Left kidney (tissue), 1 donor: ENCODE measurements at regions not wholly inside any gene's neighbourhood (a gene's known extent, or its start where the extent isn't known, plus 50 kb on each side); places are given as distances from the start of the nearest gene placed in this dataset.
"Not testable (repeated sequence)": the region's sequence is repeated elsewhere in the genome, so short reads cannot be mapped to it uniquely, and the experiment has no call there.

ENCODE experiments used
- DNase-seq: peaks from one replicate; pipeline ENCODE4 v3.0.0-alpha.2; 2013

DNA sequence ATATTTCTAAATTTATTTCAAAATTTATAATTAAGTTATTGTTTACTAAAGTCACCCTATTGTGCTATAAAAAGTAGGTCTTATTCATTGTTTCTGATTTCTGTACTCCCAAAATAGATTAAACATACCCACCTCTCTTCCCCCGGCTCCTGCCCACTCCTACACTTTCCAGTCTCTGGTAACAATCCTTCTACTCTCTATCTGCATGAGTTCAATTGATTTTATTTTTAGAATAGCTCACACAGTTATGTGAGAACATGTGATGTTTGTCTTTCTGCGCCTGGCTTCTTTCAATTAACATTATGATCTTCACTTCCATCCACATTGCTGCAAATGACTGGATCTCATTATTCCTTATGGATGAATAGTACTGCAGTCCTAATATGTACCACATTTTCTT lies 269.3 kb downstream of the ACTRT1 start:
- DNase-seq, result no peak

- no peak for DNase-seq
These were observed 287.5 kb downstream of the ACTRT1 start for GRCh38 chrX:127764674-127765073.

GRCh38 chrX:127762663-127763062 lies 289.5 kb downstream of the ACTRT1 start:
- DNase-seq, result no peak

DNA sequence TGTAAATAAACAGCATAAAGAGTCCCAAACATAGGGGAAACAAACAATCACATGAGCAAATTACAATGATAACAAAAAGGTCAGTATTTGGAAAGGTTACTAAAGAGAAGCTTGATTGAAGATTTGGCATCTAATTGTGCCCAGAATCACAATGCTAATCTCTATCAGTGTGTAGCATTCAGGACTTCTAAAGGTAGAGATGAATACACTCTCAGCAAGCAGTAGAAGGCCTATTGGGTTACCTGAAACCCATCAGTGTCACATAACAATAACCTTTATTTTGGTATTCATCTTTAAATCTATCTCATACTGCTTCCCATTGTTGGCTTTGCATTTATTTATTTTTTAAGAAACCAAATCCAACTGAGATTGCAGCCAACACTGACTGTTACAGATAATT lies 319.5 kb downstream of the ACTRT1 start:
- DNase-seq, result no peak

DNA sequence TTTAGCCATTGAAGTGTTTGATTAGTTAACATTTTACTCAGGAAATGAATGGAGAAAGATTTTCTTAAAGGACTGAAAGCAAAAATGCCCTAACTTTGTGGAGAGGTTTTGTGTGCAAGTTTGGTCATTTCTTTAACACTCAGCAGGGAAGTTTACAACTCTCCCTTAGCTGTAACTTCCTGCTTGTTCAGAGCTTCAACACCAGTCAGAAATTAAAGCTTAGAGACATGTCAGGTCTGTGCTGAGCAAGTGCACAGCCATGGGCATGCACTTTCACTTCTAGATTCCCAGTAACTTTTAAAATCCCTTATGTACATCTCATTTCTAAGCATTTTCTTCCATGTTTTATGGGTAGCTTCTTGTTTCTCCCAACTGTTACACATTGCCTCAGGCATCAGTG lies 326.0 kb downstream of the ACTRT1 start:
- DNase-seq, result no peak

DNA sequence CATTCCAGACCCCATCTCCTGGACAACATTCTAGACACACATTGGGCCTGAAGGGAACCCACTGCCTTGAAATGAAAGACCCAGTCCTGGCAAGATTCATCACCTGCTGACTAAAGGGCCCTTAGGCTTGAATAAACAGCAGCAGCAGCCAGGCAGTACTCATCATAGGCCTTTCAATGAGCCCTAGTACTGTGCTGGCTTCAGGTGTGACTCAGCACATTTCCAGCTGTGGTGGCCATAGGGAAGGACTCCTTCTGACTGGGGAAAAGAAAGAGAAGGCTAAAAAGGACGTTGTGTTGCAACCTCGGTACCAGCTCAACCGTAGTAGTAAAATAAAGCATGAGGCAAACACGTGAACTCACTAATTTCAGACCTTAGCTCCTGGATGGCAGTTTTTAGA lies 344.0 kb downstream of the ACTRT1 start:
- no peak for DNase-seq

GRCh38 chrX:127702527-127702926 lies 349.7 kb downstream of the ACTRT1 start:
- DNase-seq, result no peak

GRCh38 chrX:127662942-127663341 lies 389.3 kb downstream of the ACTRT1 start:
- DNase-seq, result not testable (repeated sequence)

- DNase-seq, result no peak
These were observed 403.2 kb downstream of the ACTRT1 start for GRCh38 chrX:127649011-127649410.

DNA sequence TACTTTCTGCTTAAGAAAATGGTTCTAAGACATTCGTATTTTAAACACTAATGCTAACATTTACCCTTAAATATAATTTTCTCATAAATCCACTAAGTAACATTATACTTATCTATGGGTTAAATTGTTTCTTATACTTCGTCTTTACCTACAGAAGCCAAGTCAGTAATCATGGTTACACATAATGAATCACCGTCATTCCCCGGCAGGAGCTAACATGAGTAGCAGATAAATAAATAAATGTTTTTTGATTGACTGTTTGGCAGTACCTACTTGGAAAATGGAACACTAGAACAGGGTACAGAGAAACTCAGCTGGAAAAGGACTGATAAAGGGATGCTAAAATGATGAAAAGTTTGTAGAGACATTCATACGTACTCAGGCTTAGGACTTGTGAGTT lies 430.4 kb downstream of the ACTRT1 start:
- DNase-seq, result no peak

- no peak for DNase-seq
These were observed 445.6 kb downstream of the ACTRT1 start for GRCh38 chrX:127606590-127606989.

DNA sequence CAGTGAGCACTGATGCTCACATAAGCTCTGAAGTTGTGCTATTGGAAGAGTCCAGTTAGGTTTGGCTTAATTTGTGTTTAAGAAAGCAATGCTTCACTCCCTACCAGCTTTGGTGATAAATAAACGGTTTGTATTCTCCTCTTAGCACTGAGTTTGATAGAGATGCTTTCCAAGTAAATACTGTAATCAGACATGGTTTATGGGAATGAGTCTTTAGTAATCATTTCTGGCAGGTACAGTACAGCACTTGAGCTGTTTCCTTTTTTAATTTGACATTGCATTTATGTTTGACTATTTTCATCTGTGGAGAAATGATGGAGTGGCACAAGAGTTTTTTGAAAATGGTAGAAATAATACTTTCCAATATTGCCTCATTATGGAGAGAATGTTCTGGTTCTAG lies 455.3 kb downstream of the ACTRT1 start:
- DNase-seq, result no peak

GRCh38 chrX:127578395-127578794 lies 473.8 kb downstream of the ACTRT1 start:
- no peak for DNase-seq

- no peak for DNase-seq
These were observed 474.3 kb downstream of the ACTRT1 start for GRCh38 chrX:127577884-127578283.

- DNase-seq, result no peak
These were observed 477.4 kb downstream of the ACTRT1 start for GRCh38 chrX:127574829-127575228.

- no peak for DNase-seq
These were observed 479.7 kb downstream of the ACTRT1 start for GRCh38 chrX:127572471-127572870.

- no peak for DNase-seq
These were observed 480.4 kb downstream of the ACTRT1 start for GRCh38 chrX:127571834-127572233.

DNA sequence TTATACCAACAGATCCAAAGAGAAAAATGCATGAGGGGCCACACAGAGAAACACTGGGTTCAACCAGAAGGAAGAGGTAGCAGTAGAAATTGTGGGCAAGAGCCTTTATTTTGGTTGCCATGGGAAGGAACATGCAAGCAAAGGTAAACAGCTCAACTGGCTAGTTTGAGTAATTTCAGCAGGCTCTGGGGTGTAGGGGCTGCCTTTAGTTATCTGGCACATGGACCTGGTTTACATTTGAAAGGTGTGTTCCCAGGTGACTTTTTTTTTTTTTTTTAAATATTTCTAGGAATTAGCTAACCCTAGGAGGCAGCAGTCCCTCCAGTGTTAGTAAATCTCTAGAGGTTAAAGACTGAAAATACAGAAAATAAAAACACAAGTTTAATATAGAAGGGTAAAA lies 481.9 kb downstream of the ACTRT1 start:
- DNase-seq, result no peak

GRCh38 chrX:127568691-127569090 lies 483.5 kb downstream of the ACTRT1 start:
- no peak for DNase-seq

DNA sequence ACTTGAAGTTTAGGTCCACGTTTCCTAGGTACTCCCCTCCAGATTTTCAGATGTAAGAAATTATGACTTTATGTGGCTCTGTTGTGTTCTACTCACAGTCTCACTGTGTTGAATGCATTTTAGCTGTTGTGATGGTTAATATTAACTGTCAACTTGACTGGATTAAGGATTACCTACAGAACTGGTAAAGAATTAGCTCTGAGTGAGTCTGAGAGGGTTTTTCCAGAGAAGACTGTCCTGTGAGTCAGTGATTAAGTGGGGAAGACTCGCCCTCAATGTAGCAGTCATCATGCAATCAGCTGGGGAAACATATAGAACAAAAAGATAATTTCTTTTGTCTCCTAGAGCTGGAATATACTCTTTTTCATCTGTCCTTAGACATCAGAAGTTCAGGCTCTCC lies 493.4 kb downstream of the ACTRT1 start:
- peak; percentile 0 for DNase-seq

GRCh38 chrX:127552571-127552970 lies 499.6 kb downstream of the ACTRT1 start:
- DNase-seq, result no peak

DNA sequence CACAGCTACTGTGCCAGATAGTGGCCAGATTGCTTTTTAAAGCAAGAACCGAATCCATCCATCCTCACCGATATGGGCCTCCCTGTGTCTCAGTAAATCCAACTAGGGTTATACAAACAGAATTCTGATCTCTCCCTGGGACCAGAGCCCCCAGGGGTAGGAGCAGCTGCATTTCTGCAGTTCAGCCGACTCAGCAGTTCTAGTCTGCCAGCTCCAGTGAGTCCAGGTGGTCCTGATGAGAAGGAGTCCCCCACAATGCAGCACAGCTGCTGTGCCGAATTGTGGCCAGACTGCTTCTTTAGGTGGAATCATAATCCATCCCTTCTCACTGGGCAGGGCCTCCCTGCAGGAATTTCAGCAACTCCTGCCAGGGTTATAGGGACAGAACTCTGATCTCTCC lies 532.9 kb downstream of the ACTRT1 start:
- DNase-seq, result no peak

- no peak for DNase-seq
These were observed 562.2 kb downstream of the ACTRT1 start for GRCh38 chrX:127490000-127490399.

- DNase-seq, result no peak
These were observed 586.0 kb downstream of the ACTRT1 start for GRCh38 chrX:127466211-127466610.

DNA sequence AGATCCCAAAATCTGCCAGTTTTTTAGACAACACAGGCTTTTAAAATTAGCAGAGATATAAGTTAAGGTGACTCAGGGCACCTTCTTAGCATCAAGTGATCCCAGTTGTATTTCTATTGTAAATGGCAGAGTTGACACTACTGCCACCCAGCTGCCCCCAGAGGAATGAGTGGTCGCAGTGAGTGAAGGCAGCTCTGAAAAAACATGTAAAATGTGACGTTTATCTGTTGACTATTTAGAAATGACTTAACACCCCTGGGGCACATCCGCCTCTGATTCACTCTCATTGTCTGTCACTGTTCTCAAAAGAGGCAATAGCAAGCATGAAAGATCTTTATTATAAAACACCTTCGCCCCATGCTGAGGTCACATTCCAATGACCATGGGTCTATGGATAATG lies 592.4 kb downstream of the ACTRT1 start:
- DNase-seq, result no peak
